Activated CD8-positive, alpha-beta memory T cell treated with anti-CD3 and anti-CD28 coated beads, Interleukin-2, amount 50 U/mL, for 24 hours (primary cell): ENCODE measurements at regions not wholly inside any gene's neighbourhood (a gene's known extent, or its start where the extent isn't known, plus 50 kb on each side); places are given as distances from the start of the nearest gene placed in this dataset.
"Not testable (repeated sequence)": the region's sequence is repeated elsewhere in the genome, so short reads cannot be mapped to it uniquely, and the experiment has no call there.

Source experiments
- DNase-seq: peaks from one replicate; pipeline ENCODE4 v3.0.0-alpha.2; 2020; ENCODE audit errors: extremely low read depth

DNA sequence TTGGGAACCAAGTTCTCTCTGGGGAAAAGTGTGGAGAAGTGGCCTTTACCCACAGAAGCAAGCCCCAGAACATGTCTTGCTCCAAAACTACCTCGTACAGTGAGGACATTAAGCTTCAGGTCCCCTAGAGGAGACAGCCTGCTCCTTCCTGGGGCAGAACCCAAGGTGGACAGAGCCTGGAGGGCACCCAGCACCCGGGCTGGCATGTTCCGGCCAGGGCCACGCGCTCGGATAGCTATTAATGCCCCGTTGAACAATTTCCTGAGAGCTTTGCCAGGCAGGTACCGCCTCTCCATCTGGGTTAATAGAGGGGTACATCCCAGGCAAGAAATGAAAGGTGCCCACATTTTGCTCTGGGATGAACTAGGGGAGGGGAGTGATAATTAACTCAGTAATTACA is 169.0 kb upstream of the GRK3 start:
- DNase-seq, result no peak

DNA sequence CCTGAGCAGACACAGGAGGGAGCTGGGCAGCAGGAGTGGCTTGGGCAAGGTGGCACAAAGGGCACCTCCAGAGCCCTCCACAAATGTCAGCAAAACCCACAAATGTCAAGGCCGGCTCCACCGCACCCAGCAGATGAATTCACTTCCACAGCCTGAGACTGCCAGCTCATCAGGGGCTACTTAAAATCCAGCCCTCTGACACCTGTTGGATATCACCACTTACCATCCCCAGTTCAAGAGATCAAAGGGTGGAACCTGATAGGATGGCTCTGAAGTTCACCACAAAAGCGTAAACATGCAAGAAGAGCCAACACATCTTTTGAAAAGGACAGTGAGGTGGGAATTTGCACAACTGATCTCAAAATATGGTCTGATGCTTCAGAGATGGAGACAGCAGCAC is 168.6 kb upstream of the GRK3 start:
- no peak for DNase-seq

DNA sequence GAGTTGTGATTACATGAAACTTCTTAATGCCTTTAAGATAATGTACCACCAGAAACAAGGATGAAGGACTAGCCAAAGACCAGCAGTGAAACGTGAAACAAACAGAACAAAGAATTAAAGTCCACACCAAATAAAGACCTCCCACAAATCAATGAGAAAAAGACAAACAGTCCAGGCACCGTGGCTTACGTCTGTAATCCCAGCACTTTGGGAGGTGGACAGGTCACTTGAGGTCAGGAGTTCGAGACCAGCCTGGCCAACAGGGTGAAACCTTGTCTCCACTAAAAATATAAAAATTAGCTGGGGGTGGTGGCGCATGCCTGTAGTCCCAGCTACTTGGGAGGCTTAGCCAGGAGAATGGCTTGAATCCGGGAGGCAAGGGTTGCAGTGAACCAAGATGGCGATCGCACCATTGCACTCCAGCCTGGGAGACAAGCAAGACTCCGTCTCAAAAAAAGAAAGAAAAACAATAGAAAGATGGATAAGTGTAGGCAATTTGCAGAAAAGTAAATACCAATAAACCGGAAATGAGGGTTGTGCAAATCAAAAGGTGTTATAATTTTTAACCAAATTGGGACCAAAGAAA is 167.8 kb upstream of the GRK3 start:
- DNase-seq, result no peak

DNA sequence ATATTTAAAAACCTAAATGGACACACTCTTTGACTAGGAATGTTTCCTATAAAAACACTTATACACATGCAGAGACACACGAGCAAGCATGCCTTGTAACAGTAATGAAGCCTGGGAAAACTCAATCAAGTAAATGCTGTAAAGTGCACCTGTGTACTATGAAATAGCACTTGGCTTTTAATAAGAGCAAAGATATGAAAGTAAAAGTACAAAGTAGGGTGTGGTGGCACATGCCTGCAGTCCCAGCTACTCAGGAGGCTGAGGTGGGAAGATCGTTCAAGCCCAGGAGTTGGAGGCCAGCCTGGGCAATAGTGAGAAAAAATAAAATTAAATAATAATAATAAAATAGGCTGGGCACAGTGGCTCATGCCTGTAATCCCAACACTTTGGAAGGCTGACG is 166.9 kb upstream of the GRK3 start:
- DNase-seq, result no peak

DNA sequence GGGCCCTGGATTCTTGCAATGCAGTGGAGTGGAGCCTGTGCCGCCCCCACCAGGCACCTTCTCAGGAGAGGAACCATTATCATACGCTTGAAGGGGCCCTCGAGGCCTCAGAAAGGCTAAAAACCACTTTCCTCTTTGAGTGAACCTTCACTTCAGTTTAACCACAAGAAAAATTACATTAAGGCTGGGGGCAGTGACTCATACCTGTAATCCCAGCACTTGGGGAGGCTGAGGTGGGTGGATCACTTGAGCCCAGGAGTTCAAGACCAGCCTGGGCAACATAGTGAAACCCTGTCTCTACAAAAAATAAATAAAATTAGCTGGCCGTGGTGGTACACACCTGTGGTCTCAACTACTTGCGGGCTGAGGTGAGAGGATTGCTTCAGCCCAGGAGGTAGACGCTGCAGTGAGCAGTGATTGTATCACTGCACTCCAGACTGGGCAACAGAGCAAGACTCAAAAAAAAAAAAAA is 165.8 kb upstream of the GRK3 start:
- DNase-seq, result peak; percentile 6

DNA sequence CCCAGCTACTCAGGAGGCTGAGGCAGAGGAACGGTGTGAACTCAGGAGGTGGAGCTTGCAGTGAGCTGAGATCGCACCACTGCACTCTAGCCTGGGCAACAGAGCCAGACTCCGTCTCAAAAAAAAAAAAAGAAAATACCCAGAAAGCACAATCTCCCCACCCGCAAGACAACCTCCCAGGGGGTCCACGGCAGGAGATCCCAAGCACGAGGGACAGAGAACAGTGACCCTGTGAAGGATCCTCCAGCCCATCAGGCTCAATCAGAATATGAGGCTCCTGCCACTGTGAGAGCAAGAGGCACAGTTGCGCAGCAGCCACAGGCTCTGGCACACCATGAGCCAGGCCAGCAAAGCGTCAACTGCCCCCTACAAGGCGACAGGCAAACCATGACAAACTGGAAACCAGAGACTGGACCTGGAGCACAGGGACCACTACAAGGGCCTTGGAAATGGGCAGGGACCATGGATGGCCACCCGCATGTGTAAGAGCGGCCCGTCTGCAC is 164.8 kb upstream of the GRK3 start:
- no peak for DNase-seq

DNA sequence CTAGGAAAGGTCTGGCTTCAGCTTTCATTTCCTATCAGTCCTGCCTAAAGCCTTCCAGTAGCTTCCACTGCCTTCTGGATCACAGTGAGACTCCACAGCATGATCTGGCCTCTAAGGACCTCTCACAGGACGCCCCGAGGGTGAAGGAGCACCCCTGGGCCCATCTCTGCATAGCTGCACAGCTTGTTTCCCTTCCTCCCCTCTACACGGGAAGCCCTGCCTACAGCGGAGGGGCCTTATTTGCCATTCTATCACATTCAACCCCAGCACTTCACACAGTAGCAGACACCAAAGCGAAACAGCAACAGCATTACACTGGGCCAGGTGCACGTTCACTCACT is 162.3 kb upstream of the GRK3 start:
- DNase-seq, result no peak

DNA sequence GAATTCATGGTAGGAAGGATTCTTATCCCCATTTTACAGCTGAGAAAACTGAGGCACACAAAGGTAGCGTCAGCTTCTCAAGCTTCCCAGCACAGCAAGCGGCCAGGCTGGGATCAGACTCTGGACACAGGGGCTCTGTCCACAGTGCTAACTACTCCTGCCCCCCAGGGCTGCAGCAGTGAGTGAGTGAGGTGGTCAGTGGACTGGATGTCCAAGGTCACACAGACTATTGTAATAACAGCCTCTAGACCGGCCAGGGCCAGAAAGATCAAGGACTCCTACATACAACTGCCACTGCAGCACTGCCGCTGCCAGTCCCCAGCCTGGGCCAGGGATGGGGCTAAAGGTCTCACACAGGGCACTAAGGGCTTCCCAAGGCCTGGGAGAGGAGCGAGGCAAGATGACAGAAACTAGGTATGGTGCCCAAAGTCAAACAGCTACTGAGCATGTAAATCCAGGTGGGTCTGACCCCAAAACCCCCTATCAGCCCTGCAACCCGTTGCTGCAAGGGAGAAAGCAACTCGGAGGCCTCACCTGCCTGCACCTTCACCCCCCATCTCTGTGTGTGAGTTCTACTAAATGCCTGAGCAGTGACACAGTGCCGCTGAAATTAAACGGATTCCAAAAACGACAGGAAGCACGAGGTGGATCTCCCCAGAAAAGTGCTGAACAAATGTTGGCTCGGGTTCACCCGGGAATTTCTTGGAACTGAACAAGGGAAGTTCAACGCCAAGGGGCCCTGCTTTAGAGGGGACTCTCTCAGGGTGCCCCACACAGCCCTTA is 161.8 kb upstream of the GRK3 start:
- DNase-seq, result no peak

DNA sequence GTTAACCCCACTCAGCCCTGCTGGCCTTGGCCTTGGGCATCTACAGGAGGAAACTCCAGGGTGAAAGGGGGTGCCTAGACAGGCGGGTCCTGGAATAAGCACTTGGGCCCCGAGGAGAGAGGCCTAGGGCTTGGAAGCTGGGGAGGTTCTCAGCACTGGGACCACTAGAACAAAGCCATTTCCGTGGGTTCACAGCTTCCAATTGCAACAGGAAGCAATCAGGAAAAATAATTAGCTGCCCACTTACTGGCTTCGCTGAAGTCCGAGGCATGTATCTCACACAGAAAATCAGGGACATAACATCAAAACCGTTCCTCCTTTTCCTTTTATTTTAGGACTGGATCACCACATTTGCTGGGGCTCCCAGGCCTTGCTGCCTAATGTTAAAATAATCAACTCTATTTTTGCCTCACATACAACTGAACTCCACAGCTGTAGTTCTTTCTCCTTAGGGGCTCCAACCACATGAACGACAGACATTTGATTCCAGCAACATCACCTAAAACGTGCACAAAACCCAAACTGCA is 161.1 kb upstream of the GRK3 start:
- no peak for DNase-seq

DNA sequence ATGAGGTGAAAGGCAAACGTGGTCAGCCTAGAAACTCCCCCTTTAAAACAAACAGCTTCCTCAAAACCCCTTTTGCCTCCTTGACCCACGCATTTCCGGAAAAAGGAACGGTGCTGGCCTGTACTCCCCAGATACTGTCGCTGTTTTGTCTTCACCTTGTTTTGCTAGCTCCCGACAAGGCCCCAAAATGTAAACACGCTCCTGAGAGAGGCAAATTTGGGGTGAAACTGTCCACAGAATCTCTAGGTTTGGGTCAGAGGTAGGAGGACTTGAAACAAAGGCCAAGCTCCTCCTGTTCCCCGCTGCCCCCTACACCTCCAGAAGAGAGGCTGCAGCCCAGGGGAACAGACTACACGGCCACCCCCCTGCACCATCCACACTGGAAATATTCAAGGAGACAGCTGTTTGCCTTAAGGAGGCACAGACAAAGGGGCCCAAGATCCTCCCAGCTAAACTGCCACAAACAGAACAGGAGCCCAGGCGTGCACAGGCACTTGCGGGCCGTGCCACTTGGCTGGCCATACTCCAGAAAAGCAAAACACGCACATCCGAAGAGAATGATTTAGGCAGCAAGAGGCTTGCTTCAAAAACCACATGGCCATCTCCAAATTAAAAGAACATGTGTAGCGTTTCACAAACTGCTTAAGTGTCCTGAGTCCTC is 160.5 kb upstream of the GRK3 start:
- DNase-seq, result no peak

DNA sequence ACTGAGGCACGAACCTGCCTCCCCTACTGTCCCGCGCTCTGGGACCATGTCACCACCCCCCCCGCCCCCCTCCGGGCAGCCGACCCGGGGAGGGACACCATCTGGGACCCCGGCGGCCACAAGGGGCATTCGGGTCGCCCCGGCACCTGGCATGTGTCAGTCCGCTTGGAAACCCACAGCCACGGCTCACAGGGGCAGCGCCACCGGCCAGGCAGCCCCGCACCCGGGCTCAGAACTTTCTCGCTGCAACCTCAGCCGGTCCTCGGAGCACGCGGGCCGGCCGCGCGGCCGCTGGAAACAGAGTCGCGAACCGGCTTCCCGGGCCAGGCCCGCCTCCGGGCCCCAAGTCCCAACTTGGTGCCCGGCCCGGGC is 159.9 kb upstream of the GRK3 start:
- DNase-seq, result no peak

DNA sequence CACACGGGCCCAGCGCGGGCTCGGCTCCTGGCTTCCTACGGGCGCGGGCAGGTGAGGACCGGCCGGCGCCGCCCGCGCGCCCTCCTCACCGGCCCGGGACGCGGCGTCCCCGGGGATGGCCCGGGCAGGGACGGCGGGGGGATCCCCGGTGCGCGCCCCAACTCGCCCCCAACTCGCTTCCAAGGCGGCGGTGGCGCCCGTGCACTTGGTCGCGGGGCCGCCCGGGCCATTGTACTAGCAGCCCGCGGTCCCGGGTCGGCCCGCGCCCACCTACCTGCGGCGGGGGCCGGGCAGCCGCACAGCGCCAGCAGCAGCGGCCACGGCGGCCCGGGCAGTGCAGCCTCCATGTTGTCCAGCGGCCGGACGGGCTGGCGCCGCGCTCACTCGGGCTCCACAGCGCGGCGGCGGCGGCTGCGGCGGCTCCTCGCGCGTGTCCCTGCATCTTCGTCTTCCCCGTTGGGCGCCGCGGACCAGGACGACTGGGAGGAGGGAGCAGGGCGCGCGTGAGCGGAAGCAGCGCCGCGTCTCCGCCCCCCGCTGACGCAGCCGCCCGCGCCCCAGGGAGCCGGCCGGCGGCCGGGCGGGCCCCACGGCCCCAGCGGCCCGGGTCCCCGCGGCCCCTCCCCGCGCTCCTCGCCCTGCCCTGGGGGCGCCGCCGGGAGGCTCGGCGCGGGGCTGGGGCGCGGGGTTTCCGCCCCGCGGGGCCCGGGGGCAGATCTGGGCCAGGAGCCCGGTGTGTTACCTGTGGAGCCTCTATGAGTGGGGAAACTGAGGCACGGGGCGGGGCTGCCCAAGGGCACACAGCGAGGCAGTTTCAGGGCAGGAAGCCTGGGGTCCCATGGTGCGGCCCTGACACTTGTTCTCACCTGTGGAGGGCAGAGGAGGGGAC is 159.3 kb upstream of the GRK3 start:
- DNase-seq, result peak; percentile 17

DNA sequence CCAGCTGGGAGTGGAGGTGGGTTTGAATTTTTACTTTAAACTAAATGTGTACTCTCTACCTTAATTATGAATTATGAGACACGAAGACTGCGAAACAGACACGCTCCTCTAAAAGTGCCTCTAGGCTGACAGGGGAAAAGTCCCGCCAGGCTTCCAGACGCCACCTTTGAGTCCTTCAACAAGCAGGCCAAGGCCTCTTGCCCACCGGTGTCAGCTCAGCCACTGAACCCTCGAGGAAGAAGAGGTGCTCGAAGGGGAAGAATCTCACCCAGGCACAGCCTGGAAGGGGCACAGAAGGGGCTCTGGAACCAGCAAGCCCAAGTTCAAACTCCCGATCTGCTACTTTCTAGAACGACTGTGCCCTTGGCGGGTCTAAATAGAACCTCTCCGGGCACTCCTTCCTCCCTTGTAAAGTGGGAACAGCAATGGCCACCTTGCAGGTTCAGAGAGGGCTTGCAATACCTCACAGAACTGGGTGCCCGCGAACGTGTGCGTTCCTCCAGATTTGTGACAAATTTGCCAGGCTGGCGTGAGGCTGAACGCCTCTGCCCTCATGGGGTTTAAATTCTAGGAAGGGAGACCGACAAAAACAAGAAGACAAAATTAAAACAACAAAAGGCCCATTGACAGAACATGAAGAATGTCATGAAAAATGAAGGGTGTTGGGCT is 158.5 kb upstream of the GRK3 start:
- DNase-seq, result no peak

DNA sequence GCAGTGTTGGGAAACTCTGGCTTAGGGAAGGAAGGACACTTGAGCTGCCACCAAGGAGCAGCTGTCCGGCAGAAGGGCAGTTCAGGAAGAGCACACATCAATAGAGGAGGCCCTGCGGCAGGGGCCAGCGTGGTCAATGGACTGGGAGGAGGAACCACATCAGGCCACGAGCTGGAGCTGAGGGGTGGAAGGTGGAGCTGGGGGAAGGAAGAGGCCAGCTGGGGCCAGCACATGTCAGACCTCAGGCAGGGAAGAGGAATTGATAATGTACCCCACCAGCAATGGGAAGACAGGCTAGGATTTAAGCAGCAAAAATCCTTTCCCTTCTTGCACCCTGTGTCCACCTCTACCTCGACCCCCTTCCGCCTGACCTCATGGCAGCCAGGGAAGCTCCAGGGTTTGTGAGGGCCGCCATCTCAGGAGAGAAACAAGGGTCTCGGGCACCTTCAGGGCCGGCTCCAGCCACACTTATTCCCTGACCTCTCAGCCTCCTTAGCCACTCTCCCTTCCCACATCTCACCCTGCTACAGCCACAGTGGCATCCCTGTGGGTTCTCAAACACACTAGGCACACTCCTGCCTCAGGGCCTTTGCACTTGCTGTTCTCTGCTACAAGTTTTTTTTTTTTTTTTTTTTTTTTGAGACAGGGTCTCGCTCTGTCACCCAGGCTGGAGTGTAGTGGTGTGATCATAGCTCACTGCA is 157.8 kb upstream of the GRK3 start:
- no peak for DNase-seq

DNA sequence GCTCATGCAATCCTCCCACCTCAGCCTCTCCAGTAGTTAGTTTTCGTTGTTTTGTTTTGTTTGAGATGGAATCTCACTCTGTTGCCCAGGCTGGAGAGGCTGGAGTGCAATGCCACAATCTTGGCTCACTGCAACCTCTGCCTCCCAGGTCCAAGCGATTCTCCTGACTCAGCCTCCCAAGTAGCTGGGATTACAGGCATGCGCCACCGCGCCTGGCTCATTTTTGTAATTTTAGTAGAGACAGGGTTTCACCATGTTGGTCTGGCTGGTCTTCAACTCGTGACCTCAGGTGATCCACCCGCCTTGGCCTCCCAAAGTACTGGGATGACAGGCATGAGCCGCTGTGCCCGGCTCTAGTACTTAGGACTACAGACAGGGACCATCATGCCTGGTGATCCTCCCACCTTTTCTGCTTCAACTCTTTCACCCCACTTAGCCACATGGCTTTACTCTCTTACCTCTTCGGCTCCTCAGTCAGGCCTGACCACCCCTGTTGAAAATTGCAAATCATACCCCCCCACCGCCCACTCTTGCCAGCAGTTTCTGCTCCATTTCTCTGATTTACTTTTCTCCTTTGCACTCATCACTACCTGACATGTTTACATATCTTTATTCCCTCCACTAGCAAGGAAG is 157.1 kb upstream of the GRK3 start:
- no peak for DNase-seq

DNA sequence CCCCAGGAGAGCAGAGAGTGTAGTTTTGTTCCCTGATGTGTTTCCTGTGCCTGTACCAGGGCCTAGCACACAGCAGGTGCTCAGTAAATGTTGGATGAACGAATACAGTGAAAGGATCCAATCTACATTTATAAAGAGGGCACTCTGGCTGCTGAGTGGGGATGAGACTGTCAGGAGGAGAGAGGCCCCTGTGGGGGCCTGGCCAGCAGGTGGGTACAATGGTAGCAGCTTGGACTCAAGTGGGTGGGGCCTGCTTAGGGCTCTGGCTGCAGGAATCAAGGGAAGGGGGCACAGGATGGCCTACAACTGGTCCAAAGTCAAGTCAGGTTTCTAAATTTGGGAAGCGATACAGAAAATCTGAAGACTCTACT is 156.6 kb upstream of the GRK3 start:
- DNase-seq, result no peak

DNA sequence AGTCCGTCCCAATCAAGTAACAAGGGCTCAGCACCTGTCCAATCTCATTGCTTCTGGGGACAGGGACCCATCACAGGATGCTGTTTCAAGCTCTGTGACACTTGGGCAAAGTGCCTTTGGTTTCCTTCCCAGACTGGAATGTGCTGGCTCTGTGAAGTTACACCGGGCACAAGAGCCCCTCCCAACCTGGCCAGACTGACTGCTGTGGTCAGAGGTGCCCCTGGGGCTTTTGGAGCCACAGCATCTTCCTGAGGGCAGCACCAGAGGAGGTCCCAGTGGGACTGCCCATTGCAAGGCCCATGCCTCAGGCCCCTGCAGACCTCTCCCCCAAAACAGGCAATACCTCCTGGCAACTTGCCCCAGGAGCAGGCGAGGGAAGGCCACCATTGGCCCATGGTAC is 155.2 kb upstream of the GRK3 start:
- no peak for DNase-seq

DNA sequence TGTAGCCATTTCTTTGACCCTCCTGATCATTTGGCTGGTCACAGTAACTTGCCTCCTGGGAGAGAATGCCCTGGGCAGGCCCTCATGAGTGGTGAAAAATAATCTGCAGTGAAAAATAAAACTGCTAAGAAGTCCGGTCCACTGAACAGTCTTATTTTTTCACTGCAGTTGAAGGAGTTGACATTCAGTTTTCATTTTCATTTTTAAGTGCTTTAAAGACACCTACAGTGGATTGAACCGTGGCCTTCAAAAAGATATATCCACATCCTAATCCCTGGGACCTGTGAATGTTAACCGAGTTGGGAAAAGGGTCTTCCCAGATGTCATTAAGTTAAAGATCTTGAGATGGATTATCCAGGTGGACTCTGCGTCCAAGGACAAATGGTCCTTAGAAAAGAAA is 153.6 kb upstream of the GRK3 start:
- DNase-seq, result no peak

DNA sequence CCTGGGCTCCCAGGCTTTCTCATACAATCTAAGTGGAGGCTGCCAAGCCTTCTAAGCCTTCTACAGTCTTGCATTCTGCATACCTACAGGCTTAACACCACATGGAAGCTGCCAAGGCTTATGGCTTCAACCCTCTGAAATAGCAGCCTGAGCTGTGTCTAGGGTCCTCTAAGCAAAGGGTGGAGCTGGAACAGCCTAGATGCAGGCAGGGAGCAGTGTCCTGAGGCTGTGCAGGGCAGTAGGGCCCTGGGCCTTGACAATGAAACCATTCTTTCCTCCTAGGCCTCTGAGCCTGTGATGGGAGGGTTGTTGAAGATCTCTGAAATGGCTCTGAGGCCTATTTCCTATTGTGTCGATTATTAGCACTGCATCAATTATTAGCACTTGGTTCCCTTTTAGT is 150.9 kb upstream of the GRK3 start:
- no peak for DNase-seq

DNA sequence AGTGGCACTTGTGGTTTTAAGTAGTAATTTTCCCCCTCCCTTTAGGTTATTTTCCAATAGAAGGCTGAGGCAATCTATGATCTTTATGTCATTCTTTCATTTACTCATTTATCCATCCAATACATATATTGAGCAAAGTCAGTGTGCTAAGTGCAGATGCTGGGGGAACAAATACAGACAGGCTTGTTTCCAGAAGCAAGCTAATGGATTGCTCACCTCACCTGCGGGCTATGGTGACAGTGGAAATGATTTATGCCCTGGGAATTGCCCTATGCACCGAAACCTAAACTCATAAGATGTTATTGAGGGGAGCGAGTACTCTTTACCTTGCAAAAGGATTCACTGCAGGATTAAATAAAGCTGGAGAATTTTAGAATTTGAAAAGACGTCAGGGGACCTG is 148.7 kb upstream of the GRK3 start:
- not testable (repeated sequence) for DNase-seq
